ENCODE measurements at regions not wholly inside any gene's neighbourhood (a gene's known extent, or its start where the extent isn't known, plus 50 kb on each side); places are given as distances from the start of the nearest gene placed in this dataset.

DNA sequence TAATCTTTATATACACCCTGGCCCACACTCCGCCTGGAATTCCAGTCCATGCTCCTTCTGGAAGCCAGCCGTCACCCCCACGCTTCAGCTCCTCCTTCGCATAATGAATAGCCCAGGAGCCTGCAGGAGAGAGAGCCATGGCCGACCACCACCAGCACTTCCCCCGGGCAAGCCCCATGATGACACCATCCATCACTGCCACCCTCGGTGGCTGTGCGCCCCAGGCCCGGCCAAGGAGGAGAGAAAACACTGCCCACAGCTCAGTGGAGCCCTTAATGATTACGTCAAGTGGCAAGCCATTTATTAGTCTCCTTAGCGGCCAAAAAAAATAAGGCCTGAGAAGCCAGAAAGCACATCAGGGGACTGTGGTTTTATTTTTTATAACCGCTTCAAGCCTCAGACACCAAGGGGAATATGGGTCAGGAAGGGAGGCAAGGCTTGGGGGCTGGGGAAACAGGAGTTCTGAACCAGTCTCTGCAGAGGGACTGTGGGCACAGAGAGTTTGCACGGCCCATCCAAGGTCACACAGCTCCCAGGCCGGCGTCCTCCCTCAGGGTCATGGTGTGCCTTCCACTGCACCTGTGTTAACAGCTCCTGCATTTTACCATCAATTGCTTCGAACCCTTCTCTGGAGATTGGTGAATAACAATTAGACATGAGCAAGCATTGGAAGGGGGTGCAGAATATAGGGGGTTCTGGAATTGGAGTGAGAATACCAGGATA is 134.3 kb downstream of the MN1 start:
- DNase-seq (ENCODE audit: low read depth): no peak
- TF ChIP-seq, protein P1, sequence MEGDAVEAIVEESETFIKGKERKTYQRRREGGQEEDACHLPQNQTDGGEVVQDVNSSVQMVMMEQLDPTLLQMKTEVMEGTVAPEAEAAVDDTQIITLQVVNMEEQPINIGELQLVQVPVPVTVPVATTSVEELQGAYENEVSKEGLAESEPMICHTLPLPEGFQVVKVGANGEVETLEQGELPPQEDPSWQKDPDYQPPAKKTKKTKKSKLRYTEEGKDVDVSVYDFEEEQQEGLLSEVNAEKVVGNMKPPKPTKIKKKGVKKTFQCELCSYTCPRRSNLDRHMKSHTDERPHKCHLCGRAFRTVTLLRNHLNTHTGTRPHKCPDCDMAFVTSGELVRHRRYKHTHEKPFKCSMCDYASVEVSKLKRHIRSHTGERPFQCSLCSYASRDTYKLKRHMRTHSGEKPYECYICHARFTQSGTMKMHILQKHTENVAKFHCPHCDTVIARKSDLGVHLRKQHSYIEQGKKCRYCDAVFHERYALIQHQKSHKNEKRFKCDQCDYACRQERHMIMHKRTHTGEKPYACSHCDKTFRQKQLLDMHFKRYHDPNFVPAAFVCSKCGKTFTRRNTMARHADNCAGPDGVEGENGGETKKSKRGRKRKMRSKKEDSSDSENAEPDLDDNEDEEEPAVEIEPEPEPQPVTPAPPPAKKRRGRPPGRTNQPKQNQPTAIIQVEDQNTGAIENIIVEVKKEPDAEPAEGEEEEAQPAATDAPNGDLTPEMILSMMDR (conservative IDR thresholded peaks at IDR 0.05; ENCODE audit: low read depth, low read length): no peak
- H3K4me3 ChIP-seq (ENCODE audit: low read length): no peak overlapping the region

DNA sequence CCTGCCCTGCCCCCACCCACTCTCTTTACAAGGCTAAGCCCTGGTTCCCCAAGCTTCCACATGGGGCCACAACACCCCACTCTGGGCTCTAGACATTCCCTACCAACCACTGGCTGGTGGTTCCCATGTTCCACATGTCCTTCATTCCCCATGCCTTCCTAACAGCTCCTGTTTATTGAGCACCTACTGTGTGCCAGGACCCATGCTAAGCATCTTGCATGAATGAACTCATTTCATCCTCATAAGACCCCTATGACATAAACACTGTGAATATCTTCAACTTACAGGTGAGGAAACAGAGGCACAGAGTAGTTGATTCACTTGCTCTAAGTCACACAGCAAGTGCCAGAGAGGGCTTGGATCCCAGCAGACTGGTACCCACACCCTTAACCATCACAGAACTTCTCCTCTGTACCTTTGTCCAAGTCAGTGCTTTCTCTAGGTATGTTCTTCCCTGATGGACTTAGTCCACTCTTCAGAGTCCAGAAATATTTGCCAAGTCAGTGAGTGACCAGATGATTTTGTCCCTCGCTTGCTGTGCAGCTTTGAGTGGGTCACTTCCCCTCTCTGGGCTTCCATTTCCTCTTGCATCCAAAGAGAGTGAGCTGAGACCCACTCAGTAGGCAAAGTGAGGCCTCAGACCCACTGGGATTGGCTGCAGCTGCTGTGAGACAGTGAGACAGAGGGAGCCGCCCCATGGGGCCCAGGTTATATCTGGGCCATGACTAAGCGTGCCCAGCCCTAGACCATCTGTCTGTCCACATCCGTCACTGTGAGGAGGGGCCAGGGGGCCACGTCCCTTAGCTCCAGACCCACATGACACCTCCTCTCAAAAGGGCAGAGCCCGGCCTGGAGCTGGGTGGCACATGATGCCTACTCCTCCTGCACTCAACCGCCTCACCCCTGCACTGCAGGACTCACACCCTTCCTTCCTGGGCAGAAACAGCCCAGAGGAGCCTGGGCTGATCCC is 132.4 kb downstream of the MN1 start:
- H3K4me3 ChIP-seq (ENCODE audit: low read length): no peak overlapping the region
- peak; percentile 93 for DNase-seq (ENCODE audit: low read depth)
- TF ChIP-seq, protein P1 (conservative IDR thresholded peaks at IDR 0.05; ENCODE audit: low read depth, low read length): no peak

DNA sequence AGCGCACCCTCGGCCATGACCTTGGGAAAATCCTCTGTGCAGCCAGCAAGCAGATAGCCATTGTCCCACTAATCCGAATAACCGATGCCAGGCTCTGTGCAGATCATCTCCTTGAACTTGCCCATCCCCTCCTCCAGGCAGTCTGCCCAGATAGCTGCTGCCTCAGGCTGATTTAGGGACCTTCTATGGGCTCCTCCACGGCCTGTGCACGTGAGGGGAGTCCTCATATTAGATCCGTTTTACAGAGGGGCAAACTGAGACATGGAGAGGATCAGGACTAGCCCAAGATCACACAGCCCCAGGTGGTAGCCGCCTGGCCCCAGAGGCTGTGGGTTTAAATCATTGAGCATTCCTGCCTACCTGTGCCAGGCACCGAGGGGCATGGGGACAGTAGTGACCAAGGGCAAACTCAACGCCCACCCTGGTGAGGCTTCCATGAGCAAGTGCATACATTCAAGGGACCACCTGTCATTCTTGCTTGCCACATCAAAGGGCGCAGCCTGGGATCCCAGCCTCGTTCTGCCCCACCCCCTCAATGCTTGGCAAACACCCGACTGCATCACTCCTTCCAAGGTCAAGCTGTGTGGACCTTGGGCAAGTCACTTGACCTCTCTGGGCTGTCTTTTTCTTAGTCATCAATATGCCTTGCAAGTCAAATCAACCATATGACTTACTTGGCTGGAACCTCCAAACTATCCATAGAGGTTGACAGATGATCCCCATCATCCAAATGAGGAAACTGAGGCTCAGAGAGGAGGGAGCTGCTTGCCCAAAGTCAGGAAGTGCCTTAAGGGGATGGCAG is 131.6 kb downstream of the MN1 start:
- H3K4me3 ChIP-seq (ENCODE audit: low read length): no peak overlapping the region
- TF ChIP-seq, protein P1 (conservative IDR thresholded peaks at IDR 0.05; ENCODE audit: low read depth, low read length): no peak
- no peak for DNase-seq (ENCODE audit: low read depth)

DNA sequence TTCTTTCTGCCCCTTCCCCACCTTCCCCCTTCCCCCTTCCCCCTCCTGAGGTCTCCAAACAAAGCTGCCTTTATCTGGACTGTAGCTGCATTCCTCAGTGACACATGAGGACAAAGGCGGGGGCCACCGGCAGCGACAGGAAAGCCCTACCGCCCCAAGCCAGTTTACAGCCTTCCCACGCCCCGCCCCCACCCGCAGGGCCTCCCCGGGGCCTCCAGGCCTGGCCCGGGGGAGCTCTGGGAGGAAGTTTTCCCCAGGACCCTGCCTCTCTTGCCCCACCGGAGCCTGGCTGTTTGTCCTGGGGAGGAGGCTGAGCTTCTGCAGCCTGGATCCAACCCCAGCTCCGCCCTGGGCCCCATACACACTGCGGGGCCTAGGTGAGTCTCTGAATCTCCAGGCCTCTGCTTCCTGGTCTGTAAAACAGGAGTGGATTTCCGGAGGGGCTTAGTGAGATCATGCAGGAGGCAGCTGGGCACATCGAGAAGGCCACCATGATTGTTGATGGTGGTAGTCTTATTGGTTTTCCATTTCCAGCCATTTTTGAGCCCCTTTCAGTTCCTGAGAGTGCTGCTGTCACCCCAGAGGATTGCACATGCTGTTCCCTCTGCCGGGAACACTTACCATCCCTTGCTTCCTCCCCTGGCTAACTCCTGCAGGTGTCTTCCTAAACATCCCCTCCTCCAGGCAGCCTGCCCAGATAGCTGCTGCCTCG is 130.7 kb downstream of the MN1 start:
- TF ChIP-seq, protein P1 (conservative IDR thresholded peaks at IDR 0.05; ENCODE audit: low read depth, low read length): no peak
- peak; percentile 62 for DNase-seq (ENCODE audit: low read depth)
- H3K4me3 ChIP-seq (ENCODE audit: low read length): no peak overlapping the region

DNA sequence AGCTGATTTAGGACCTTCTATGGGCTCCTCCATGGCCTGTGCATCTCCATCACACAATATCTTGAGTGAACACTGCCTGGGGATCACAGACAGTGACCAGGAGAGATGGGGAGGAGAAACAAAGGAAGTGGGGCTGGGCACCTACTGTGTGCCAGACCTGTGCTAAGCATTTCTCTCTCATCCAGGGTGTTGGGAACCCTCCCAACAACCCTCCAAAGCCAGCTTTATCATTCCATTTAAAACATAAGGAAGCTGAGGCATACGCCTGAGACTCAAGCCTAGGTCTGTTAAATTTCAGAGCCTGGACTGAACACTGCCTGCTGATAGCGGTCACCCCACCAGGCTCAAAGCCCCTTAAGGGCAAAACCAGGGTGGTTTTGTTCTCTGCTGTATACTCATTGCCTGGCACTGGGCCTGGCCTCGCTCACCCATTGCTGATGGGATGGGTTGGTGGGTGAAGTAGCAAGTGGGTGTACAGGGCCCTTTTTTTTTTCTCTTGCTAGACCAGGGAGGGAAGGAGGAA is 130.1 kb downstream of the MN1 start:
- H3K4me3 ChIP-seq (ENCODE audit: low read length): no peak overlapping the region
- DNase-seq (ENCODE audit: low read depth): no peak
- TF ChIP-seq, protein P1 (conservative IDR thresholded peaks at IDR 0.05; ENCODE audit: low read depth, low read length): no peak
